ENCODE measurements at regions not wholly inside any gene's neighbourhood (a gene's known extent, or its start where the extent isn't known, plus 50 kb on each side); places are given as distances from the start of the nearest gene placed in this dataset.

GRCh38 chr18:46397174-46397573 lies 259.8 kb downstream of the LOXHD1 start:
- no peak for TF ChIP-seq CTCF (IDR thresholded peaks at IDR 0.05; ENCODE audit: borderline replicate concordance, extremely low read depth, low read length, poor library complexity, severe bottlenecking)
- TF ChIP-seq EZH2 (IDR thresholded peaks at IDR 0.05; ENCODE audit: borderline replicate concordance, low read depth, low read length, severe bottlenecking) = no peak

All from DND-41 (cell line).